Anterior cingulate cortex (tissue), 58 donors: ENCODE measurements at regions not wholly inside any gene's neighbourhood (a gene's known extent, or its start where the extent isn't known, plus 50 kb on each side); places are given as distances from the start of the nearest gene placed in this dataset.
"Not testable (repeated sequence)": the region's sequence is repeated elsewhere in the genome, so short reads cannot be mapped to it uniquely, and the experiment has no call there.

Experiments
- DNase-seq, 58 donors: peaks; one replicate each; lab custom pipeline; 2025; lab: John Stamatoyannopoulos, UW

DNA sequence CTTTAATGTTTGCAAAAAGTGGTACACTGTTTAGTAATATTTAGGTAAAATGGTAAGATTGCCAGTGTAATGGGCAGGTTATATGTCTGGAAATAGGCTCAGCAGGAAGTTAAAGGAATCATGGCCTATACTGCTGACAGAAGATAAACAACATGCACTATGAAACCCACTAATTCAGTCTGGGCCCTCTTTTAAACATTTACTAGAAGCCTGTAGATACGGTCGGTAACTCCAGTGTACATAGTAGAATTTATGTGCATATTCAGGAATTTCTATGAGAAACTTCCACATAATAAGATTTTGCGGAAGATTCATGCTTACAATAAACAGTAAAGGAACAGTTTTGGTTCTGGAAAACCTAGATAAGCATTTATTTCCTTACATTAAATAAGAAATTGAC lies 1896.9 kb downstream of the KHDRBS2 start:
- DNase-seq = not testable (repeated sequence)

DNA sequence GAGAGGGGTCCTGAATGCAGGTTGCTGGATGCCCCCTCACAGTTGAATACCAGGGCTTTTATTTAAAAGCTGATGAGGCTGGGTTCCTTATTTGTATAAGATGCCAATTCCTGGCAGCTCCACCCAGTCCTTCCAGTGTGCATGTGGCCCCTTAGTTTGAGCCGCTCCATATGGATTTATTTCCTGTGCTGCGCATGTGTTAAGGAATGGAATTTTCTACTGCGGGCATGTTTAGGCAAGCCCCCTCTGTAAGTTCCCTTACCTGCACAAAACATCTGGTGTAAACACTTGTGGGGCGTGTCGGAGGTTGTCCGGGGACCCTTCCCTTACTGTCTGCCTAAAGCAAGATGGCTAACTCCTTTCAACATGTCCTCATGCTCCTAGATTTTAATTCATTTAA lies 1901.4 kb downstream of the KHDRBS2 start:
- DNase-seq = not testable (repeated sequence)

DNA sequence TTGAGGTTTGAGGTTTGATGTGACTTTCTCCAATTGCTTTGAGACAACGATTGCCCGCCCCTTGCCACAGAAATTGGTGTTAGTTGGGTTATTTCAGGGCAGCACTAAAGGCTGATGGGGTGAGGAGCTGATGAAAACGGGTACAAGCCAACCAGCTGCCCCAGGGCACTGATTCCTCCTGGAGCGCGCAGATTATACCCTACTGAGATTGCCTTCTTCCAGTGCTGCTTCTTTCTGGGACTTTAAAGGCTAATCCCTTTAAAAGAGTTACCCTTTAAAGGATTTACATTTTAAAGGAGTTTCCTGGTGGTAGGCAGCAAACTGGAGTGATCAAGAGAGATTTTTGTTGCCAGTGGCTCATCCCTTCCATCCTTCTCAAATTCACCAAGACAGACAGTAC lies 1903.3 kb downstream of the KHDRBS2 start:
- DNase-seq = not testable (repeated sequence)

DNA sequence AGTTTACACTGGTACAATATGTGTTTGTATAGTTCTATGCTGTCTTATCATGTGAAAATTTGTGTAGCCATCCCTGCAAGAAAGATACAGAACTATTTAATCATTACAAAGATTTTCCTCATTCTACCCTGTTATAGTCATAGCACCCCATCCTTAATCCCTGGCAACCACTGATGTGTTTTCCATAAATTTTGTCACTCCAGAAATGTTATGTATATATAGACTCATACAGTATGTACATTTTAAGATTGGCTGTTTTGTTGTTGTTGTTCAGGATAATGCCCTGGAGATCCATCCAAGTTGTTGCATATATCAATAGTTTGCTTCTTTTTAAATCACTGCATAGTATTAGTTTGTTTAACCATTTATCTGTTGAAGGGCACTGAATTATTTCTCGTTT lies 1911.9 kb downstream of the KHDRBS2 start:
- DNase-seq = not testable (repeated sequence)

DNA sequence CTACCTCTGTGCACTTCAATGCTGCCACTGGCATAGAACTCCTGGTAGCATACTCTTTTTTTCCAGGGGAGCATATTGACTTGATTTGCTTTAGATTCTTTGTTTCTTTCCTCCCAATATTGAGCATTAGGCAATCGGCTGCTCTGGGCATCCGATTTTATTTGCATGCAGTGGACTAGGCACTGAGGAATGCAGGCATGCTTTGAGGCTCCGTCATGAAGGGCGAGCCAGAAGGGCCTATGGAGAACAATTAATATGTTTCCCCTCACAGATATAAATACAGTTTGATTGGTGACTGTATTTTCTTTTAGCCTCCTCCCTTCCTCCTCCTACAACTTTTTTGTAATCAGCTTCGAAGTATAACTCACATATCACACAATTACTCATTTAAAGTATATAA lies 1918.2 kb downstream of the KHDRBS2 start:
- DNase-seq = not testable (repeated sequence)

DNA sequence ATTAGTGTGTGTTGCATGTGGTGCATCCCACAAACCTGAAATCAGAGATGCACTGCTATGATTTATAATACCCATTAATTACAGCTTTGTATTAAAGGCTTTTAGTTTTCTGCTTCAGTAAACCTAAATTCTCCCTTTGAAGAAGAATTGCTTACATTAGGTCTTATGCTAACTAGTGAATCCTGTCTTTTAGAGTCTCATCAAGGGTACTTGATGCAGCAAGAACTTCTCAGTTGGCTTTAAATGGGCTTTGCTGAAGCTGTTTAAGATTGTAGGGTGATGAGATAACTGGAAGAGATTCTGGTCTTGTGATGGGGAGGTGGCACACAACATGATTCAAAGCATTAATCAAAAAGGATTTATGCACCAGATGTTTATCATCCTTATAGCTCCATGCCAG lies 1920.1 kb downstream of the KHDRBS2 start:
- not testable (repeated sequence) for DNase-seq

DNA sequence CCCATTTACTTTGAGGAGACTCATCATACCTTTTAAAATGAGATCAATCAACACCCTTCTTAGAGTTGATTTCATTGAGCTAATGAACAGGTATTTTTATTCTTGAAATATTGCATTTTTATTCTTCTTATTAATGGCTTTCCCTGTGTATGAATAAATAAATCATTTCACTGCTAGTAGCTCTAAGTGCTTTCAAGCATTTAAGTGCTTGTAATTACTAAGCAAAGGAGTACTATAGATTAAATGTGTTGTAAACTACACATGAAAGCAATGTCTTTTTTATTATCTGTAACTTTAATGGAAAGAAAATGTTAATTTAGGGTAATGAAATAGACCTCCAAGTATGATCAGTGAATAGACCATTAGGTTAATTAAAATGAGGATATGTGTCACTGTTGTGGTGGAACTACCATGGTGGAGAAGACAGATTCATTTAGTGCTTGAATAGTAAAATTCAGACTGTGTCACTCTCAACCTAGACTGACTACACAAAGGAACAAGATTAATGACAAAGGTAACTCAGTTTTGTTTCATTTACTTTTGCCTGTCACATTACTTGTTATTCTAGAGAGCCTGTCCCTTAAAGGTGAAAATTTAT lies 1943.5 kb downstream of the KHDRBS2 start:
- DNase-seq = not testable (repeated sequence)

DNA sequence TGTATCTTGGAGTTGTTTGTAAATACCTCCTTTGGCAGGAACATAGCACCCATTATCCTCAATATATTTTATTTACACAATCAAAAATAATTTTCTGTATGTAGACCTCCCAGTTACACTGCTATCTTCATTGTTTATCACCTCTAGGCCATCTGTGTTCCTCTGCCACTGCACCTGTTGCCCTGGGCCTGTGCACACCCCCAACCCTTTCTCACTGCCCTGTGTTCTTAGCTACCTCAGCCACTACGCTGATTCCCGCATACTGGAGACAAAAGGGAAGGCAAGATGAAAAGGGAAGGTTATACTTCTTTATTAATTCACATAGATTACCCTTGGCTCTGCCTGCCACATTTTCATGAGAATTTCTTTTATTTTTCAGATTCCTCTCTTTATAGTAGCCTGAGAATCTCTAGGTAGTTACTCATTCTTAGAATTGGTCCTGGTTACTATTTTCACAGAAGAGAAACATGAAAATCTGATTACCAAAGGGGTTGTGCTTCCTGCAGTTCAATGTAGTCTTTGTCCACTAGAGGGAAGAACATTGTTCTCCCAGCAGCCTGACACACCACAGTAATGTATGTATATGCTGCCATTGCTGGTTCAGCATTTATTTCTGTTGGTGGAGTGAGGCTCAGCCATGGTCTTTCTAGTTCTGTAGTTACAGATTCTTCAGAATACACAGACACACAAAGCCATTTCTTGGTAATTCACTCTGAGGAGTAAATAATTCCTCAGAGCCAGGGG lies 1947.5 kb downstream of the KHDRBS2 start:
- DNase-seq = not testable (repeated sequence)

DNA sequence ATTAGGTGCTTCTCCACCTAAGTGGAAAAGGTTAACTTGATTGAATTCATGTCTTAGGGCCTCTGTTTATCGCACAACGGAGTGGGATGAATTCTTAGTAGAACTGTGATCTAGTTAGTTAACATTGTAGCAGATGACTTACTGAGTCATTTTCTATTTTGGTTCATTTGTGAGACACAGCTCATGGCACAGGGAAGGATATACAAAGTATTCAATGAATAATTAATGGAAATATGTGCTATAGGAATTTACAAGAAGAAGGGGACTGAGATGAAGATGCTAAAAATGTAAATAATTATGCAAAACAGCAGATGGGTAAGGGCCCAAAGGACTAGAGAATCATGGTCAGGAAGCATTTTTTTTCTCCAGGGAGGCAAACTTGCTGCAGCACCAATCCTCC lies 1950.9 kb downstream of the KHDRBS2 start:
- DNase-seq = not testable (repeated sequence)

DNA sequence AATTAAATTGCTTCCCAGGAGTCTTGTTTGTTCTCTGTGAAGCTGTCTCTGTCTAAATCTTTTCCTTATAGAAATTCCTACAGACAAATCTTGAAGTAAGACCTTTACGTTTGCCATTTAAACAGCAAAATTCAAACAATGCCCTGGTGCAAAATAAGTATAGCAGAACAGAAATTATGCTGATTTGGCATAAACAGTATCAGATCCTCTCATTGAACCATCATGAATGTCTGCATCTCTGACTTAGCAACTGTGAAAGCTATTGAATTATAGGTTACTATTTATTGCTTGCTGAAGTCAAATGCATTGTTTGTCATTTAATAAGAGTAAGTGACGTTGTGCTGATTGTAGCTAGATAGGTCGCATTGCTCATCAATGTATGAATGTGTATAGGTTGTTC lies 1952.3 kb downstream of the KHDRBS2 start:
- not testable (repeated sequence) for DNase-seq

DNA sequence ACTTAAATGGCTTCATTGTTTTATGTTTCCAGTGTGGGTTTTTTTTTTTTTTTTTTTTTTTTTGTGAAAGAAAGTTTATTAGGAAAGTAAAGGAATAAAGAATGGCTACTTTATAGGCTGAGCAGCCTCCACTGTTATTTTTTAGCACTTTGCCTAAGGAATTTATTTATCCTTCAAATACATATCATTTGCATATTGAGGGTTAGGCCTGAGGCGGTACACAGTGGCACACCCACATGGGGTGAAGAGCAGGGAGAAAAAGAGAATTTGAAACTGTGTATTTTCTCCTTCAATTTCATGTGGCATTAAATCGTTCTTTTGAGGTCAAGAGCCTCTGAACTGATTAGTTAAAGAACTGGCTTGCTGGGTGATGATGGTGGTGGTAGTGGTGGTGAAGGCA lies 1977.1 kb downstream of the KHDRBS2 start:
- DNase-seq = not testable (repeated sequence)
